Kidney tubule cell (primary cell): ENCODE measurements at regions not wholly inside any gene's neighbourhood (a gene's known extent, or its start where the extent isn't known, plus 50 kb on each side); places are given as distances from the start of the nearest gene placed in this dataset.

Experiments
- DNase-seq: peaks from one replicate; pipeline ENCODE4 v3.0.0-alpha.2; 2018; ENCODE audit warnings: low spot score

- DNase-seq = no peak
Measured at GRCh38 chr10:130623680-130624267, 487.6 kb downstream of the GLRX3 start.

DNA sequence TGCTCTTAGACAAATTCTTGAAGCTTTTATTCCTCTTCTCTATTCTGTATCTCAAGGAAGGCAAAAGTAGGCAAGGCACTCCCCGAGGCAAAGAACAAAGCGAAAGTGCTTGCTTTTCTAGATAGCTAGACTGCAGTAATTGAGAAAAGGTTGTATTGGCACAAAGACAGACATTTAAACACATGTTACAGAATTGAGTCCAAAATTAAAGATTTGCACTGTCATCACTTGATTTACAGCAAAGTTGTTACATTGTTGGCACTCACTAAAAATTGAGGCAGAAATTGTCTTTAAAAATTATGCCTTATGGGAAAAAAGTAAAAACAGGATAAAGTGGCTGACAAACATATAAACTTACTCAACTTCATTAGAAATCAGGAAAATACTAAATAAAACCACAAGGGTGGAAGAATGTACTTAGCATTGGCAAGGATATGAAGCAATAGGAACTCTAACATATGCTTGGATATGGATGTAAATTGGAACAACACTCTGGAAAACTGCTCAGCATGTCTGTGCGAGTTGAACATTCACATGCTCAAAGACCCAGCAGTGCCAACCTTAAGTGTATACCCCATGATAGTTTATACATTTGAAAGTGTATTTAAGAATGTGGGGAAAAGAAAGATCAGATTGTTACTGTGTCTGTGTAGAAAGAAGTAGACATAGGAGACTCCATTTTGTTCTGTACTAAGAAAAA is 491.3 kb downstream of the GLRX3 start:
- DNase-seq = no peak

DNA sequence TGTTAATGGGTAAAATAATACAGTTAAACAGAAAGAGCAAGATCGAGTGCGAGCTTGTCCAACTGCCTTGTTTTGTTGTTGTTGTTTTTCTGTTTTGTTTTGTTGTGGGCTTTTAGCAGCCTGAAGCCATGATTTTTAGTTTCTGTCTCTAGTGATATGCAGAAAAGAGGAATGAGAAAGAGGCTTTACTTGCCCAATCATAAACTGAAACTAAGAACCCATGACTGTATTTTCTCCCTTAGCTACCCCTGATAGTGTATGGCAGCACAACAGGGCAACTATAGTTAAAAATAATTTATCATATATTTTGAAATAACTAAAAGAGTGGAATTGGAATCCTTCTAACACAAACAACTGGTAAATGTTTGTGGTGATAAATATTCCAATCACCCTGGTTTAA is 493.9 kb downstream of the GLRX3 start:
- no peak for DNase-seq

DNA sequence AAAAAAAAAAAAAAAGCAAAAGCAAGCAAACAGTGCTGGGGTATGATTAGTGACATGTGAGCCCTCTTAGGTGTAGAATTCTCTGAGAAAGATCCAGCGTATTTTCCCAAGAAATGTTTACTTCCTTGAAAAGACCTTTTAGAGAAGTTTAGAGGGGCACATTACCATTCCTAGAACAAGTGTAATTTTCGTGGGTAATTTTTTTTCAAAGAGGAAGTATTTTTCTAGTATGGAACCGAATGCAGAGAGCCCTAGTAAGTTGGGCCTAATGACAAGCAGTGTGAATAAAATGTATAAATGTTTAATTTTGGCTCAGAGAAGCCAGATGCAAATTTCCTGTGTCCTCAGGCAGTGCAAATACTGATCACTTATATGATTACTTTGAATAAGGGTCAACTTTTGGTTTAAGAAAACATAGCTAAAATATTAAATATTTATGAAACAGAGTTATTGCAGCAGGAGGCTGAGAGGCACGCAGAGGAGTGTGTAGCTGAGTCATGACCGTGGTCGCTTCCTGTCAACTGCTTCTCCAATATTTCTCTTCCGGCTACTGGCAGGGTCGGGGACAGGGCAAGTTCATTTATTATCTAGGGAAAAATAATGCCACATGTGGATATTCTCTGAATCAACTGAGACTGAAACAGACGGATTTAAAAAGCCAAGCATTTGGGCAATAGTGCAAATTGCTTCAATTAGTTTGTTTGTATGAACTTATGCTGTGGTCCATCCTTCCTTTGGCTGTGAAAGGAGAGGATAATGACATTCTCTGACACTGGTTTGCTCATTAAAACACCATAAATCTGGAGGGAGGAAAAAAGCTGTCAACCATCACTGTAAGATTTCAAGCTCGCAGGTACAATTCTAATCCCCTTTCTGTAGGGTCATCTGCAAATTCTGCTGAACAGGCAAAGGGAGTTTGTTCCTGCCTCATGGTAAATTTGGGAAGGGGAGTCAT is 495.2 kb downstream of the GLRX3 start:
- DNase-seq = no peak

DNA sequence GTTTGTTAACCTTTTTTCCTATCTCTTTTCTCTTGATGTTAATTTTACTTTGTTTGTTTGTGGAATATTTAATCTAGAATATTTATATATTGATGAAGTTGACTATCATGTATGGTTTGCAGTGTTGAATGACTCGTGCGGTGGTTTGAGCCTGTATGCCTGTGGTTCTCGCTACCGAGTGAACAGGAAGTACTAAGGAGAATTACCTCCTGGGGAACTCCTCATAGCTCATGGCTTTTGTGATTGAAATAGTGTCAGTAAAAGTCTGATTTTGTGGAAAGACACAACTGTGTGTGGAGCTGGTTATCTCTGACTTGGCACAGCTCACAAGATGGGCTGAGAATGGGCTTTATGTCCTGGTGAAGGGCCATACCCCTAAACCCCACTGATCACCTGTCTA is 498.6 kb downstream of the GLRX3 start:
- DNase-seq = no peak

- no peak for DNase-seq
Measured at GRCh38 chr10:130635528-130635927, 499.3 kb downstream of the GLRX3 start.

DNA sequence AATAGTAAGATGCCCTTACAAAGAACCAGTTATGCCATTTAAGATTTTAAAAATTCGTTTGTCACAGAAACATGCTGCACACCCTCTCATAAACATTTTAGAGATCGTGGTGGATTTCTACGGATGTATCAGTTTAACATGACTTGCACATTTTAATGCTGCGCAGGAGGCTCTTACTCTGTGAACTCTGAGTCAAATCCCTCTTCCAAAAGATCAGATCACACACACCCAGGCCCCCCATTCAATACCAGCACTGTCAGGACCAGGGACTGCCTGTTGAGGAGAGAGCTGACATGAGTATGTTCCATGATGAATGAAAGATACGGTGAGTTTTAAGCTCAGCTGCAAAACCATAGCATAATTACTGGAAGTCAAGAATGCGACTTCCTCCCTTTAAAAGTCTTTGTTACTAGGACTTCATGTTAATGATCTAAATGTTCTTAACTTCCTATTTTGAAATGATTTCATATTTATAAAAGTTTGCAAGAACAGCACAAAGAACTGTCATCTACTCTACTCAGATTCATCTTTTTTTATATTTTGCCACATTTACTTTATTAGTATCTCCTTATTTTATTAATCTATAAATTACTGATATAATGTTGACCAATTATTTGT is 500.2 kb downstream of the GLRX3 start:
- DNase-seq = no peak

DNA sequence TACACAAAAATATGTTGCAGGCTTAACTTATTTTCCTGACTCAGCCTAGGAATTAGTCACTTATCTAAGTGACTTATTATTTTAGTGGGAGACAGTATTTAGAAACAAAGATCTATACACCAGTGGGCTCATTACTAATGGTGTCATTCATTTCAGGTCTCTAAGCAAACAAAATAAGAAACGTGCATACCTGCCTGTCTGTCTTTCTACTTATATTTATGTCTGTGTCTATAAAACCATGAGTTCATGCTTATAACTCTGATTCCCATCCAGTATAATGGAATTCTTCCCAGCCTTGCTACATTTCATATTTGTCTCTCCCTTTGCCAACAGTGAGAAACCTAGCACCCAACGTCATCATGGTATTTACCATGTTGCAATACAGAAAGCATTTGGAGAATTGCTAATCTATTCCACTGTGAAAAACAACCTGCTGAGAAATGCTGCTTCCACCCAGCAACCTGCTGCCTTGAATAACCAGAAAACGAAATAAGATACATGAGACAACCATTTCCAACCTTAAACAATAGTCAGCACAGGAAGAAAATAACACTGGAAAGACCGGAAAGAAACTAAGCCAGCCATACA is 501.0 kb downstream of the GLRX3 start:
- DNase-seq = no peak

GRCh38 chr10:130638991-130639390 is 502.8 kb downstream of the GLRX3 start:
- DNase-seq = no peak

- no peak for DNase-seq
Measured at GRCh38 chr10:130642926-130643325, 506.7 kb downstream of the GLRX3 start.

GRCh38 chr10:130647341-130647740 is 511.1 kb downstream of the GLRX3 start:
- DNase-seq = no peak

DNA sequence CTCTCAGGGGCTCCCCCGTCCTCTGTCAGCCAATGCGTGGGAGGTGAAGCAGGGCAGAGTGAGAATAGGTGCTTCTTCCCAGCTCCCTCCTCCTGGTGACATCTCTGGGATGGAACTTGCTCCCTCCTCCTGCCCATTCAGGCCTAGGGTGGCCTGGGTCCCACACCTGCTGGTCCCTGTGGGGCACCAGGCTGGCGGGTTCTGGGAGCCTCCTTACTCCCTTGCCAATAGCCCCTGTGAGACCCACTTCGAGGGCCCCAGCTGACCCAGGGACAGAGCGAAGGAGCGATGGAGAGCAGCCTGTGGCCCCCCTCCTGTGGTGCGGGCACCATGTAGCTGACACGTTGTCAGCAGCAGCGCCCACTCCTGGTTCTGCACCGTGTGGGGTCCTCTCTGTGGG is 512.6 kb downstream of the GLRX3 start:
- DNase-seq = no peak

DNA sequence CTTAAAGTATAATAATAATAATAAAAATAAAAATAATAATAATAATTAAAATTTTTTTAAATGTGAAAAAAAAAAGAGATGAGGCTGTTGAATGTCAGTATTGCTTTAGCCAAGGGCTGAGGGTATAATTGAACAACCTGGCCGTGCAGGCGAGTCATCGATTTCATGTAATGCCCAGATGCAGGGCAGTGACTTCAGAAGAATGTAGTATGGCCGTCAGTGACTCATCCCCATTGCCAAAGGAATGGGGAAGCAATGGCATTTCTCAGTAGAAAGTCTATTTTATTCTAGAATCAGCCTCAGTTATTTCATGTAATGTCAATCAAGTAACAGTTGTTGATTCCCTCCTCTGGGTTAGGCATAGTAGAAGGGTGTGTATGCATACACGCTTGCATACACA is 516.4 kb downstream of the GLRX3 start:
- DNase-seq = peak; percentile 44

DNA sequence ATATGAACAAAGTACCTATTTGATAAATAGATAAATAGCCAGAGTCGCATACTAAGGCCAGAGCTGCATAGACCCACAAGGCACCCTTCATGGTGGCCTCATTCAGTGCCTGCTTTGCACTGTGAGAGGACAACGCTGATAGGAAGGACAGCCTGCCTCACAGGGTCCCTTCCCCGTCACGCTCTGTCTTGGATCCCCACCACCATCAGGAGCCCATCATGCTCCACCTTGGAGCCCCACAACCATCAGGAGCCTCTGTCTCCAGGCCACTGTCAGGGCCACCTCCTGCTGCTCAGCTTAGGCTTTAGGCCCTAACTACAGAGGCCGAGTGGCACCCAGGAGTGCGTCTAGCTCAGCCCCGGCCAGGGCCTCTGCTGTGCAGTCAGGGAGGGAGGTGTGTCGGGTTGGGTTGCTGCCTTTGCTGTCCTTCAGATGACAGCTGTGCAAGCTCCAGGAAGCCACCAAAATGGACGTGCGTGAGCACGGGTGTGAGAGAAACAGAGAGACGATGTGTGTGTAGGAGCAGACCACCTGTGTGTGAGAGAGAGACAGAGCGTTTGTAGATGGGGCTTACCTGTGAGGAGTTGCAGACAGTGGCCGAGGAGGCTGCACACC is 516.9 kb downstream of the GLRX3 start:
- no peak for DNase-seq

DNA sequence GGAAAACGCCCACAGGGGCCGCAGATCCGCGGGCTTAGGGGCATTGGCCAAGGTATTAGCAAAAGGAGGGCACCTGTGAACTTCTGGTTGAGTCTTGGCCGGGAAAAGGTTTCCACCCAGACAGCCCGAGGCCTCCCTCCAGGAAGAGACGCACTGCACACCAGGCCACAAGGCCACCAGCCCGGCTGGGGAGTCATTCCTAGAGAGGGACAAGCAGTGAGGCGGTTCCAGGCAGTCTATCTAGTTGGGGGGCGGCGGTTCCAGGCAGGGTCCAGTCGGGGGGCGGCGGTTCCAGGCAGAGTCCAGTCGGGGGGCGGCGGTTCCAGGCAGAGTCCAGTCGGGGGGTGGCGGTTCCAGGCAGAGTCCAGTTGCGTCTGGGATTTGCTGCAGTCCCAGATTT is 518.5 kb downstream of the GLRX3 start:
- DNase-seq = no peak

GRCh38 chr10:130655313-130656186 is 519.4 kb downstream of the GLRX3 start:
- DNase-seq = no peak

DNA sequence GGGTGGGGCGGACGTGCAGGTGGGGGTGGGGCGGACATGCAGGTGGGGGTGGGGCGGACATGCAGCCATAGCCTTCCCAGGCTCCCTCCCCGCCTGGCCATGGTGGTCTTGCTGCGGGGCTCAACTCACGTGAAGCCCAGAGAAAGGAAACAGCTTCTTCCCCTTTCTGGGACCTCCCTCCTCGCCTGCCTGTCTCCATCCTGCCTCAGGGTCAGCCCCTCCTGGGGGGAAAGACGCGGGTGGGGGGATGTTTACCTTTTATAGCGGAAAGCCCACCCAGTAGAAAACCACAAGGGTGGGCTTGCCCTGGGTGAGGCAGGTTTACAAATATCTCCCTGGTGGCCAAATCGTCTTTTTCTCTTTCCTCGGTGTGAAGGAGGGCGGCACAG is 520.0 kb downstream of the GLRX3 start:
- no peak for DNase-seq

- no peak for DNase-seq
Measured at GRCh38 chr10:130656582-130657133, 520.5 kb downstream of the GLRX3 start.

DNA sequence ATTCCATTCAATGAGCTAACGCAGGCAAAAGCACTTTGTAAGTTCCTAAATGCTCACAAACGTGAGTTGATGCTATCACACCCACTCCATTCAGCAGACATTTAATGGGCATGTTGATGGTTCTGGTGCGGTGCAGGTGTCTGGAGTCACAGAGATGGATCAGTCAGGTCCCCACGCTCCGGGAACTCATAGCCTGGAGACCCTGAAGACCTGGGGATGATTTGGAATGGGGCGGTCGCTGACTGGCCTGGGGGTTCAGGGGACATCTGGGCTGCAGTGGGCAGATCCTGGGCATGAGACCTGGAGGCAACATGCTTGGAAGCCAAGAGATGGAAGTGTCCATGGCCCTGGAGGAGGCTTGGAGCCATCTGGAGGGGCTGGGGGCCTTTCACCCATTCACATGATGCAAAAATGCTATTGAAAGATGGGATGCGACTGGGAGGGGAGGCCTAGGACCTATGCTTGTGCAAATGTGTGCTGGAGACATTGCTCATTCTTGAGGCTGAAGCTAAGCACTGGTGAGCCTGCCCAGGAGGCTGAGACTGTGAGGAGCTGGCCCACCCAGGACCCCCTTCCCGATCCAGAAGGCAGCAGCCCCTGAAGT is 522.6 kb downstream of the GLRX3 start:
- no peak for DNase-seq

- no peak for DNase-seq
Measured at GRCh38 chr10:130659528-130659927, 523.3 kb downstream of the GLRX3 start.
